ENCODE measurements at regions not wholly inside any gene's neighbourhood (a gene's known extent, or its start where the extent isn't known, plus 50 kb on each side); places are given as distances from the start of the nearest gene placed in this dataset.

DNA sequence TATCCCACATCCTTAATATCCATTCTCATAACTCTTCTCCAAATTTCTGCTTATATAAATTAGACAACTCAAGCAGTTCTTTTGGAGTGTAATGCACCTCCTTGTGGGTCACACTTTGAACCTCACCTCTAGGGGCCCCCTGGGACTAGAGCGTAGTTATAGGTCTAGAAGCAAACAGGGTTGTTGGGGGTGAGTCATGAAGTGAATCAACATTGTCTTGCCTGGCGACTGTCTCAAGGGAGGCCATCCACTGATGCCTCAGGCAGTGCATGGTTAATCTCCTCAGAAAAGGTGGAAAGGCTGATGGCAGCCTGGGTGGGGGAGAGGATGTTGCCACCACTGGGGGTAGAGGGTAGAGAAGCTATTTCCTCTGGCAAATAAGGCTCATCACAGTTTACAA is 129.1 kb downstream of the TNFRSF21 start:
- no peak for TF ChIP-seq PPARA (CRISPR knock-in tag; IDR thresholded peaks at IDR 0.05; ENCODE audit: borderline replicate concordance)
- TF ChIP-seq, protein P1, sequence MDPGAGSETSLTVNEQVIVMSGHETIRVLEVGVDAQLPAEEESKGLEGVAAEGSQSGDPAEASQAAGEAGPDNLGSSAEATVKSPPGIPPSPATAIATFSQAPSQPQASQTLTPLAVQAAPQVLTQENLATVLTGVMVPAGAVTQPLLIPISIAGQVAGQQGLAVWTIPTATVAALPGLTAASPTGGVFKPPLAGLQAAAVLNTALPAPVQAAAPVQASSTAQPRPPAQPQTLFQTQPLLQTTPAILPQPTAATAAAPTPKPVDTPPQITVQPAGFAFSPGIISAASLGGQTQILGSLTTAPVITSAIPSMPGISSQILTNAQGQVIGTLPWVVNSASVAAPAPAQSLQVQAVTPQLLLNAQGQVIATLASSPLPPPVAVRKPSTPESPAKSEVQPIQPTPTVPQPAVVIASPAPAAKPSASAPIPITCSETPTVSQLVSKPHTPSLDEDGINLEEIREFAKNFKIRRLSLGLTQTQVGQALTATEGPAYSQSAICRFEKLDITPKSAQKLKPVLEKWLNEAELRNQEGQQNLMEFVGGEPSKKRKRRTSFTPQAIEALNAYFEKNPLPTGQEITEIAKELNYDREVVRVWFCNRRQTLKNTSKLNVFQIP (CRISPR knock-in tag; IDR thresholded peaks at IDR 0.05; ENCODE audit: borderline replicate concordance, low read depth), result no peak
- no peak for TF ChIP-seq ZC3H10 (CRISPR knock-in tag; IDR thresholded peaks at IDR 0.05)
- TF ChIP-seq, protein P2, sequence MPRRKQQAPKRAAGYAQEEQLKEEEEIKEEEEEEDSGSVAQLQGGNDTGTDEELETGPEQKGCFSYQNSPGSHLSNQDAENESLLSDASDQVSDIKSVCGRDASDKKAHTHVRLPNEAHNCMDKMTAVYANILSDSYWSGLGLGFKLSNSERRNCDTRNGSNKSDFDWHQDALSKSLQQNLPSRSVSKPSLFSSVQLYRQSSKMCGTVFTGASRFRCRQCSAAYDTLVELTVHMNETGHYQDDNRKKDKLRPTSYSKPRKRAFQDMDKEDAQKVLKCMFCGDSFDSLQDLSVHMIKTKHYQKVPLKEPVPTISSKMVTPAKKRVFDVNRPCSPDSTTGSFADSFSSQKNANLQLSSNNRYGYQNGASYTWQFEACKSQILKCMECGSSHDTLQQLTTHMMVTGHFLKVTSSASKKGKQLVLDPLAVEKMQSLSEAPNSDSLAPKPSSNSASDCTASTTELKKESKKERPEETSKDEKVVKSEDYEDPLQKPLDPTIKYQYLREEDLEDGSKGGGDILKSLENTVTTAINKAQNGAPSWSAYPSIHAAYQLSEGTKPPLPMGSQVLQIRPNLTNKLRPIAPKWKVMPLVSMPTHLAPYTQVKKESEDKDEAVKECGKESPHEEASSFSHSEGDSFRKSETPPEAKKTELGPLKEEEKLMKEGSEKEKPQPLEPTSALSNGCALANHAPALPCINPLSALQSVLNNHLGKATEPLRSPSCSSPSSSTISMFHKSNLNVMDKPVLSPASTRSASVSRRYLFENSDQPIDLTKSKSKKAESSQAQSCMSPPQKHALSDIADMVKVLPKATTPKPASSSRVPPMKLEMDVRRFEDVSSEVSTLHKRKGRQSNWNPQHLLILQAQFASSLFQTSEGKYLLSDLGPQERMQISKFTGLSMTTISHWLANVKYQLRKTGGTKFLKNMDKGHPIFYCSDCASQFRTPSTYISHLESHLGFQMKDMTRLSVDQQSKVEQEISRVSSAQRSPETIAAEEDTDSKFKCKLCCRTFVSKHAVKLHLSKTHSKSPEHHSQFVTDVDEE (CRISPR knock-in tag; IDR thresholded peaks at IDR 0.05), result no peak
- TF ChIP-seq ISL1 (CRISPR knock-in tag; IDR thresholded peaks at IDR 0.05), result no peak
- ATAC-seq, result no peak

DNA sequence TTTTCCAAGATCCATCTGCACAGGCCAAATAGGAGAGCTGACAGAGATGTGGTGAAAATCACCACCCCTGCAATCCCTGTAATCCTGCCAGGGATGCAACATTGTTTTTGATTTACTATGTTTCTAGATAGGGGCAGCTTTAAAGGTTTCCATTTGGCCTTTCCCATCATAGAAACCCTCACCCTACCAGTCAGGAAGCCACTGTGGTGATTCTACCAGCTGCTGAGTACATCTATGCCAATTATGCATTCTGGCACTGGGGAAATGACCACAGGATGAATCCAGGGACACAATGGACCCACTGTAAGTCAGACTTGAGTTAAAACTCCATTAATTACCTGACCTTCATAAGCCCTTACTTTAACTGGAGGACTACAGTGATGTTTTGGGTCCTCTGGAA is 130.4 kb downstream of the TNFRSF21 start:
- no peak for ATAC-seq
- TF ChIP-seq, protein P2 (CRISPR knock-in tag; IDR thresholded peaks at IDR 0.05), result no peak
- TF ChIP-seq TOX (CRISPR knock-in tag; IDR thresholded peaks at IDR 0.05; ENCODE audit: borderline replicate concordance), result no peak
- no peak for TF ChIP-seq ARNTL (CRISPR knock-in tag; IDR thresholded peaks at IDR 0.05; ENCODE audit: borderline replicate concordance, low read depth)
- no peak for TF ChIP-seq ZFP30 (CRISPR knock-in tag; IDR thresholded peaks at IDR 0.05)
- TF ChIP-seq, protein P3, sequence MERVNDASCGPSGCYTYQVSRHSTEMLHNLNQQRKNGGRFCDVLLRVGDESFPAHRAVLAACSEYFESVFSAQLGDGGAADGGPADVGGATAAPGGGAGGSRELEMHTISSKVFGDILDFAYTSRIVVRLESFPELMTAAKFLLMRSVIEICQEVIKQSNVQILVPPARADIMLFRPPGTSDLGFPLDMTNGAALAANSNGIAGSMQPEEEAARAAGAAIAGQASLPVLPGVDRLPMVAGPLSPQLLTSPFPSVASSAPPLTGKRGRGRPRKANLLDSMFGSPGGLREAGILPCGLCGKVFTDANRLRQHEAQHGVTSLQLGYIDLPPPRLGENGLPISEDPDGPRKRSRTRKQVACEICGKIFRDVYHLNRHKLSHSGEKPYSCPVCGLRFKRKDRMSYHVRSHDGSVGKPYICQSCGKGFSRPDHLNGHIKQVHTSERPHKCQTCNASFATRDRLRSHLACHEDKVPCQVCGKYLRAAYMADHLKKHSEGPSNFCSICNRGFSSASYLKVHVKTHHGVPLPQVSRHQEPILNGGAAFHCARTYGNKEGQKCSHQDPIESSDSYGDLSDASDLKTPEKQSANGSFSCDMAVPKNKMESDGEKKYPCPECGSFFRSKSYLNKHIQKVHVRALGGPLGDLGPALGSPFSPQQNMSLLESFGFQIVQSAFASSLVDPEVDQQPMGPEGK (CRISPR knock-in tag; IDR thresholded peaks at IDR 0.05; ENCODE audit: borderline replicate concordance), result no peak
- TF ChIP-seq CSDC2 (CRISPR knock-in tag; IDR thresholded peaks at IDR 0.05), result no peak
- TF ChIP-seq ZNF565 (CRISPR knock-in tag; conservative IDR thresholded peaks at IDR 0.05; ENCODE audit: low read depth), result no peak

DNA sequence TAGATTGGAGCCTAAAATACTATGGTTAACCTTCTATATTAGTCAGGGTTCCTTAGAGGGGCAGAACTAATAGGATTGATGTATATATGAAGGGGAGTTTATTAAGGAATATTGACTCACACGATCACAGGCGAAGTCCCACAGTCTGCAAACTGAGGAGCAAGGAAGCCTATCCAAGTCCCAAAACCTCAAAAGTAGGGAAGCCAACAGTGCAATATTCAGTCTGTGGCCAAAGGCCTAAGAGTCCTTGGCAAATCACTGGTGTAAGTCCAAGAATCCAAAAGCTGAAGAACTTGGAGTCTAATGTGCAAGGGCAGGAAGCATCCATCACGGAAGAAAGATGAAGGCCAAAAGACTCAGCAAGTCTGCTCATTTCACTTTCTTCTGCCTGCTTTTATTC is 133.5 kb upstream of the ADGRF1 start:
- no peak for ATAC-seq
- TF ChIP-seq BACH2 (CRISPR knock-in tag; IDR thresholded peaks at IDR 0.05; ENCODE audit: borderline replicate concordance) (no peak), ARNTL (CRISPR knock-in tag; IDR thresholded peaks at IDR 0.05; ENCODE audit: borderline replicate concordance, low read depth) (no peak), ESRRG (CRISPR knock-in tag; IDR thresholded peaks at IDR 0.05) (no peak), ZFP3 (CRISPR knock-in tag; IDR thresholded peaks at IDR 0.05) (no peak)
- TF ChIP-seq, protein P4, sequence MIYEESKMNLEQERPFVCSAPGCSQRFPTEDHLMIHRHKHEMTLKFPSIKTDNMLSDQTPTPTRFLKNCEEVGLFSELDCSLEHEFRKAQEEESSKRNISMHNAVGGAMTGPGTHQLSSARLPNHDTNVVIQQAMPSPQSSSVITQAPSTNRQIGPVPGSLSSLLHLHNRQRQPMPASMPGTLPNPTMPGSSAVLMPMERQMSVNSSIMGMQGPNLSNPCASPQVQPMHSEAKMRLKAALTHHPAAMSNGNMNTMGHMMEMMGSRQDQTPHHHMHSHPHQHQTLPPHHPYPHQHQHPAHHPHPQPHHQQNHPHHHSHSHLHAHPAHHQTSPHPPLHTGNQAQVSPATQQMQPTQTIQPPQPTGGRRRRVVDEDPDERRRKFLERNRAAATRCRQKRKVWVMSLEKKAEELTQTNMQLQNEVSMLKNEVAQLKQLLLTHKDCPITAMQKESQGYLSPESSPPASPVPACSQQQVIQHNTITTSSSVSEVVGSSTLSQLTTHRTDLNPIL (CRISPR knock-in tag; IDR thresholded peaks at IDR 0.05; ENCODE audit: low read depth), result no peak
- TF ChIP-seq, protein P1 (CRISPR knock-in tag; IDR thresholded peaks at IDR 0.05; ENCODE audit: borderline replicate concordance, low read depth), result no peak

Measured in SK-N-SH treated with all-trans-retinoic acid at 6 μM for 48 hours (cell line).